Endodermal cell (in vitro differentiated cells): ENCODE measurements at regions not wholly inside any gene's neighbourhood (a gene's known extent, or its start where the extent isn't known, plus 50 kb on each side); places are given as distances from the start of the nearest gene placed in this dataset.

Source experiments
- DNase-seq: peaks from one replicate; pipeline ENCODE4 v3.0.0-alpha.2; 2017
- H3K27ac ChIP-seq: 2 replicates; pipeline ENCODE4 v1.5.1; 2013; ENCODE audit warnings: mild to moderate bottlenecking, low read depth, low read length, moderate library complexity
- H3K27me3 ChIP-seq: 2 replicates; pipeline ENCODE4 v1.6.1; 2013; ENCODE audit warnings: mild to moderate bottlenecking, low read length, moderate library complexity; ENCODE audit not compliant: insufficient read depth, control insufficient read depth, poor library complexity, severe bottlenecking
- H3K36me3 ChIP-seq: 2 replicates; pipeline ENCODE4 v1.7.0; 2013; ENCODE audit warnings: mild to moderate bottlenecking, low read length, moderate library complexity; ENCODE audit not compliant: control insufficient read depth, insufficient read depth
- H3K4me1 ChIP-seq: one replicate; pipeline ENCODE4 v1.7.0; 2013; ENCODE audit warnings: low read length; ENCODE audit not compliant: control insufficient read depth, insufficient read depth
- H3K4me3 ChIP-seq: 2 replicates; pipeline ENCODE4 v1.5.1; 2013; ENCODE audit warnings: mild to moderate bottlenecking, low read length, moderate library complexity
- H3K9ac ChIP-seq: 2 replicates; pipeline ENCODE4 v1.6.1; 2013; ENCODE audit warnings: mild to moderate bottlenecking, low read length, moderate library complexity; ENCODE audit not compliant: poor library complexity, severe bottlenecking; ENCODE audit errors: extremely low read depth
- H3K9me3 ChIP-seq: 2 replicates; pipeline ENCODE4 v1.6.1; 2013; ENCODE audit warnings: mild to moderate bottlenecking, low read length, moderate library complexity; ENCODE audit not compliant: control insufficient read depth
- H3K27ac Mint-ChIP-seq: 2 replicates; pipeline ENCODE4 v1.8.0; 2020; ENCODE audit warnings: mixed read lengths
- H3K27me3 Mint-ChIP-seq: 2 replicates; pipeline ENCODE4 v1.8.0; 2021; ENCODE audit warnings: mild to moderate bottlenecking, mixed read lengths; ENCODE audit not compliant: insufficient read depth
- H3K36me3 Mint-ChIP-seq: 2 replicates; pipeline ENCODE4 v1.8.0; 2020; ENCODE audit warnings: low read depth, mixed read lengths
- H3K4me1 Mint-ChIP-seq: 2 replicates; pipeline ENCODE4 v1.8.0; 2020; ENCODE audit warnings: mixed read lengths
- H3K4me3 Mint-ChIP-seq: 2 replicates; pipeline ENCODE4 v1.8.0; 2020; ENCODE audit warnings: mild to moderate bottlenecking, moderate library complexity, mixed read lengths
- H3K9me3 Mint-ChIP-seq: 2 replicates; pipeline ENCODE4 v1.8.0; 2020; ENCODE audit warnings: mild to moderate bottlenecking, mixed read lengths
- WGBS, 2 experiments: methylation state at CpG; one replicate each; pipeline versions ENCODE4 v1.1.5 to v1.1.7; 2013; ENCODE audit warnings: missing lambda C conversion rate in 2 of 2, mixed read lengths in 1 of 2; ENCODE audit not compliant: insufficient coverage in 1 of 2, insufficient read length in 1 of 2; 5-methylcytosine and 5-hydroxymethylcytosine counted together
- TF ChIP-seq, protein P1 (sequence below): fragments of 200-600 bp; sonication (generic); conservative IDR thresholded peaks from 2 replicates; pipeline ENCODE4 v1.5.0; 2021; ENCODE audit warnings: antibody characterized with exemption, mild to moderate bottlenecking

DNA sequence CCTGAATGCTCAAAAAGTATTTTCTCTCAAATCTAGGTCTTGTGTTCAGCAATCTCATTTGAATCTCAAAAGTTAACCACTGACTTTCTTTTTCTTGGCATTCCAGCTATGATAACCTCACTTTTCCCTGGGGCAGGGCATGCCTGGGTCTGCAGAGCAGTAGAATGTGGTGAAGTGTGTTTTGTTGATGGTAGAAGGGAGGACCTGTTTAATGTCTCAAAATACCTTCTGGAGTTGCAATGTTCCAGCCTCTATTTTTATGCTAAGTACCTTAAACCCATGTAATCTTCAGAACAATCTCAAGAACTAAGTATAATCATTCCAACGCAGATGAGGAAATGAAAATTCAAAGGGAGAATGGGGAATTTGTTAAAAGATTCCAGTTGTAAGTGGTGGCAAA, 82.1 kb upstream of the FUT8 start:
- TF ChIP-seq, protein P1, sequence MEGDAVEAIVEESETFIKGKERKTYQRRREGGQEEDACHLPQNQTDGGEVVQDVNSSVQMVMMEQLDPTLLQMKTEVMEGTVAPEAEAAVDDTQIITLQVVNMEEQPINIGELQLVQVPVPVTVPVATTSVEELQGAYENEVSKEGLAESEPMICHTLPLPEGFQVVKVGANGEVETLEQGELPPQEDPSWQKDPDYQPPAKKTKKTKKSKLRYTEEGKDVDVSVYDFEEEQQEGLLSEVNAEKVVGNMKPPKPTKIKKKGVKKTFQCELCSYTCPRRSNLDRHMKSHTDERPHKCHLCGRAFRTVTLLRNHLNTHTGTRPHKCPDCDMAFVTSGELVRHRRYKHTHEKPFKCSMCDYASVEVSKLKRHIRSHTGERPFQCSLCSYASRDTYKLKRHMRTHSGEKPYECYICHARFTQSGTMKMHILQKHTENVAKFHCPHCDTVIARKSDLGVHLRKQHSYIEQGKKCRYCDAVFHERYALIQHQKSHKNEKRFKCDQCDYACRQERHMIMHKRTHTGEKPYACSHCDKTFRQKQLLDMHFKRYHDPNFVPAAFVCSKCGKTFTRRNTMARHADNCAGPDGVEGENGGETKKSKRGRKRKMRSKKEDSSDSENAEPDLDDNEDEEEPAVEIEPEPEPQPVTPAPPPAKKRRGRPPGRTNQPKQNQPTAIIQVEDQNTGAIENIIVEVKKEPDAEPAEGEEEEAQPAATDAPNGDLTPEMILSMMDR: no peak
- Histone ChIP-seq H3K9me3 (no peaks in the 10 kb centered on the region), H3K9ac (no peak overlapping the region), H3K27me3 (no peaks in the 10 kb centered on the region), H3K4me3 (no peak overlapping the region), H3K27ac (no peak overlapping the region), H3K4me1 (peaks cover 10% of the 10 kb centered on the region), H3K36me3 (no peaks in the 10 kb centered on the region)
- 100% methylated on average over 1 of the region's 1 CpG; no CpG with 5 or more reads in 1 of the 2 experiments for WGBS, 2 experiments
- no peak overlapping the region for H3K4me3 Mint-ChIP-seq
- H3K27ac Mint-ChIP-seq: no peak overlapping the region
- no peak for DNase-seq
- peaks cover 13% of the 10 kb centered on the region for H3K27me3 Mint-ChIP-seq
- no peaks in the 10 kb centered on the region for H3K9me3 Mint-ChIP-seq
- peaks cover 19% of the 10 kb centered on the region for H3K4me1 Mint-ChIP-seq
- no peaks in the 10 kb centered on the region for H3K36me3 Mint-ChIP-seq

DNA sequence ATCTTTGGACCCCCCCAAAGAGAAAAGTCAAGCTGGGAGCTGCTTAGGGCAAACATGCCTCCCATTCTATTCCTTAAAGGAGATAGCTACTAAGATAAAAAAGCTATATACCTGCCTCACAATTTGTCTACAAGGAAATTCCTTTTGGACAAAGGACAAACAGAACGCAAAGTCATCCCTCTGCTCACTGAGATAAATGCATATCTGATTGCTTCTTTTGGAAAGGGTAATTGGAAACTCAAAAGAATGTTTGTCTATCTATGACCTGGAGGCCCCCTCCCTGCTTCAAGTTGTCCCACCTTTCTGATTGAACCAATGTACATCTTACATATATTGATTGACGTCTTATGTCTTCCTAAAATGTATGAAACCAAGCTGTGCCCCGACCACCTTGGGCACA, 80.9 kb upstream of the FUT8 start:
- TF ChIP-seq, protein P1: no peak
- H3K4me1 Mint-ChIP-seq: peaks cover 25% of the 10 kb centered on the region
- no peak overlapping the region for H3K27ac Mint-ChIP-seq
- H3K36me3 ChIP-seq: no peaks in the 10 kb centered on the region
- H3K9ac ChIP-seq: no peak overlapping the region
- no peak overlapping the region for H3K27ac ChIP-seq
- no peak overlapping the region for H3K4me3 ChIP-seq
- no peaks in the 10 kb centered on the region for H3K27me3 ChIP-seq
- peaks cover 20% of the 10 kb centered on the region for H3K27me3 Mint-ChIP-seq
- no peaks in the 10 kb centered on the region for H3K36me3 Mint-ChIP-seq
- peaks cover 12% of the 10 kb centered on the region for H3K4me1 ChIP-seq
- no peak for DNase-seq
- H3K9me3 Mint-ChIP-seq: no peaks in the 10 kb centered on the region
- H3K4me3 Mint-ChIP-seq: no peak overlapping the region
- 90 to 97% methylated on average over 3 of the region's 3 CpGs for WGBS, 2 experiments
- H3K9me3 ChIP-seq: no peaks in the 10 kb centered on the region

DNA sequence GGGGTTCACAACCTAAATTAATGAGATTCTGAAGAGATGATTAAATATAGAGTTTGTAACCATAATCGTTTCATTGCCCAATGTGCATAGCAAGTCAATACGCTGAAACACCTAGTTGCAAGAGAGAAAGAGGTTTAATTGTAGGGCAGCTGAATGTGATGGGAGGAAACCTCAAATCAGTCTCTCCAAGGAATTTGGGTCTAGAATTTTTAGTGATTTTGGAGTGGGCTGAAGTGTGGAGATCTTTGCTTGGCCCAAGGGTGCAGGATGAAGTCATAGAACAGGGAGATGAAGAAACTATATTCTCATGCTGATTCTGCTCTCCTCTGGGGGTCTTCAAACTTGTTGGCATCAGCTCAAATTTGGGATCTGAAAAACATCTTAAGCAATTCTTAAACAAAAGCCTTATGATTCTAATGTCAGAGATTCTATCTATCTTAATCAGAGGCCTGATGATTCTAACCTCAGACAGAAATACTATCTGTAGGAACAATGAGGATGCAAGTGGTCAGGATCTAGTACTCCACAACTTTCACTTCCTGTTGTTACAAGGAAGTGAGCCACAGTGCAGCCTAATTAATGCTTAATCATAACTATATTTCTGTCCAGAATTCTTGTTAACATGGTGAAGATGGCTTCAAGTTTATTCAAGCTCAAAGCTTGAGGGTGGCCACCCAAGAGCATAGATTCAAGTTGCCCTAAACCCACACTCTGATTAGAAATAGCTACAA, 80.2 kb upstream of the FUT8 start:
- Mint-ChIP-seq H3K4me3 (no peak overlapping the region), H3K9me3 (no peaks in the 10 kb centered on the region), H3K4me1 (peaks cover 25% of the 10 kb centered on the region), H3K27ac (no peak overlapping the region), H3K36me3 (no peaks in the 10 kb centered on the region), H3K27me3 (peaks cover 25% of the 10 kb centered on the region)
- no peak overlapping the region for H3K4me3 ChIP-seq
- DNase-seq: no peak
- 93 to 100% methylated on average over 2 of the region's 2 CpGs for WGBS, 2 experiments
- H3K36me3 ChIP-seq: no peaks in the 10 kb centered on the region
- H3K27ac ChIP-seq: no peak overlapping the region
- no peak overlapping the region for H3K9ac ChIP-seq
- no peaks in the 10 kb centered on the region for H3K9me3 ChIP-seq
- H3K4me1 ChIP-seq: peaks cover 12% of the 10 kb centered on the region
- TF ChIP-seq, protein P1: no peak
- no peaks in the 10 kb centered on the region for H3K27me3 ChIP-seq
